Natural killer cell (primary cell): ENCODE measurements at regions not wholly inside any gene's neighbourhood (a gene's known extent, or its start where the extent isn't known, plus 50 kb on each side); places are given as distances from the start of the nearest gene placed in this dataset.

Source experiments
- ATAC-seq, 3 donors: fragments of 150-1000 bp in 2 of 3; fragments of 200-7000 bp in 1 of 3; cut with Tn5 transposase; 1 replicate in 1 of 3; 2 replicates in 2 of 3; pipeline ENCODE4 v1.10.0; 2021; ENCODE audit warnings: mild to moderate bottlenecking in 2 of 3, moderate library complexity in 2 of 3
- DNase-seq, 2 donors: peaks; one replicate each; pipeline versions ENCODE4 v3.0.0 to v3.0.0-alpha.2; 2013 to 2021; ENCODE audit warnings: mixed read lengths in 1 of 2
- H3K27ac ChIP-seq: one replicate; pipeline ENCODE4 v1.5.1; 2013; ENCODE audit warnings: mild to moderate bottlenecking, low read length
- H3K27me3 ChIP-seq: one replicate; pipeline ENCODE4 v1.6.1; 2013; ENCODE audit warnings: low read length; ENCODE audit not compliant: control insufficient read depth, insufficient read depth
- H3K36me3 ChIP-seq: one replicate; pipeline ENCODE4 v1.6.1; 2013; ENCODE audit warnings: low read length; ENCODE audit not compliant: control insufficient read depth, insufficient read depth
- H3K4me1 ChIP-seq: one replicate; pipeline ENCODE4 v1.6.1; 2013; ENCODE audit warnings: low read length; ENCODE audit not compliant: control insufficient read depth, insufficient read depth
- H3K4me3 ChIP-seq: one replicate; pipeline ENCODE4 v1.5.1; 2013; ENCODE audit warnings: low read length
- H3K9me3 ChIP-seq: one replicate; pipeline ENCODE4 v1.6.1; 2013; ENCODE audit warnings: low read length; ENCODE audit not compliant: control insufficient read depth, insufficient read depth
- H3K27ac Mint-ChIP-seq, 2 donors: one replicate each; pipeline ENCODE4 v1.8.0; 2022; ENCODE audit warnings: mild to moderate bottlenecking in 2 of 2, mixed read lengths in 2 of 2, moderate library complexity in 1 of 2
- H3K27me3 Mint-ChIP-seq, 2 donors: one replicate each; pipeline ENCODE4 v1.8.0; 2022; ENCODE audit warnings: low read depth in 2 of 2, mixed read lengths in 2 of 2
- H3K36me3 Mint-ChIP-seq: one replicate; pipeline ENCODE4 v1.8.0; 2022; ENCODE audit warnings: mixed read lengths
- H3K4me1 Mint-ChIP-seq, 2 donors: one replicate each; pipeline ENCODE4 v1.8.0; 2022; ENCODE audit warnings: mixed read lengths in 2 of 2
- H3K4me3 Mint-ChIP-seq: one replicate; pipeline ENCODE4 v1.8.0; 2022; ENCODE audit warnings: mild to moderate bottlenecking, moderate library complexity, mixed read lengths
- H3K9me3 Mint-ChIP-seq, 2 donors: one replicate each; pipeline ENCODE4 v1.8.0; 2022; ENCODE audit warnings: mixed read lengths in 2 of 2
- CTCF ChIP-seq: fragments of 200-600 bp; IDR thresholded peaks from one replicate; pipeline ENCODE4 v1.8.0; 2022; ENCODE audit warnings: antibody characterized with exemption
- WGBS: methylation state at CpG from one replicate; pipeline ENCODE4 v1.1.7; 2013; ENCODE audit warnings: missing lambda C conversion rate; ENCODE audit not compliant: insufficient coverage; 5-methylcytosine and 5-hydroxymethylcytosine counted together
- intact Hi-C: fragments of 100-400 bp; cut with micrococcal nuclease; formaldehyde crosslinking; loops from one replicate; pipeline ENCODE4 v1.14.2; 2022

- 90% methylated on average over 5 of the region's 5 CpGs for WGBS
- intact Hi-C loops: no loop called here
- TF ChIP-seq CTCF: no peak
- no peak overlapping the region for H3K4me3 Mint-ChIP-seq
- no peak for DNase-seq
- no peak for ATAC-seq
- no peak overlapping the region for H3K27ac Mint-ChIP-seq
- H3K27ac ChIP-seq: no peak overlapping the region
- H3K9me3 Mint-ChIP-seq: peaks cover 2 to 5% of the 10 kb centered on the region in 2 donors
- no peaks in the 10 kb centered on the region for H3K4me1 ChIP-seq
- H3K27me3 Mint-ChIP-seq: peaks cover 16 to 24% of the 10 kb centered on the region in 2 donors
- H3K27me3 ChIP-seq: no peaks in the 10 kb centered on the region
- H3K9me3 ChIP-seq: peaks cover 3% of the 10 kb centered on the region
- no peaks in the 10 kb centered on the region for H3K36me3 Mint-ChIP-seq
- H3K4me3 ChIP-seq: no peak overlapping the region
- no peaks in the 10 kb centered on the region for H3K4me1 Mint-ChIP-seq
- H3K36me3 ChIP-seq: no peaks in the 10 kb centered on the region
Measured at GRCh38 chr2:9071032-9071431, 67.5 kb upstream of the MBOAT2 start.

GRCh38 chr2:9069543-9069942 is 66.1 kb upstream of the MBOAT2 start:
- ATAC-seq (no peak), DNase-seq (no peak)
- Histone ChIP-seq H3K36me3 (no peaks in the 10 kb centered on the region), H3K9me3 (peaks cover 3% of the 10 kb centered on the region), H3K27ac (no peak overlapping the region), H3K4me3 (no peak overlapping the region), H3K27me3 (no peaks in the 10 kb centered on the region), H3K4me1 (no peaks in the 10 kb centered on the region)
- H3K4me3 Mint-ChIP-seq: no peak overlapping the region
- TF ChIP-seq CTCF: no peak
- H3K9me3 Mint-ChIP-seq: peaks cover 2 to 5% of the 10 kb centered on the region in 2 donors
- H3K4me1 Mint-ChIP-seq: no peaks in the 10 kb centered on the region
- H3K36me3 Mint-ChIP-seq: no peaks in the 10 kb centered on the region
- WGBS: 80% methylated on average over 2 of the region's 2 CpGs
- H3K27ac Mint-ChIP-seq: no peak overlapping the region
- peaks cover 16 to 27% of the 10 kb centered on the region in 2 donors for H3K27me3 Mint-ChIP-seq
- intact Hi-C loops: no loop called here

- H3K4me3 ChIP-seq: no peak overlapping the region
- ATAC-seq (no peak), DNase-seq (no peak)
- peaks cover 3% of the 10 kb centered on the region for H3K9me3 ChIP-seq
- TF ChIP-seq CTCF: no peak
- H3K27ac Mint-ChIP-seq: no peak overlapping the region
- H3K36me3 ChIP-seq: no peaks in the 10 kb centered on the region
- H3K9me3 Mint-ChIP-seq: peaks cover 2 to 7% of the 10 kb centered on the region in 2 donors
- no peak overlapping the region for H3K4me3 Mint-ChIP-seq
- no peaks in the 10 kb centered on the region for H3K27me3 ChIP-seq
- WGBS: no CpG with 5 or more reads among the region's 1 CpG
- H3K4me1 Mint-ChIP-seq: no peaks in the 10 kb centered on the region
- H3K27ac ChIP-seq: no peak overlapping the region
- H3K36me3 Mint-ChIP-seq: no peaks in the 10 kb centered on the region
- peaks cover 14 to 30% of the 10 kb centered on the region in 2 donors for H3K27me3 Mint-ChIP-seq
- no peaks in the 10 kb centered on the region for H3K4me1 ChIP-seq
- intact Hi-C loops: no loop called here
Measured at GRCh38 chr2:9065901-9066300, 62.4 kb upstream of the MBOAT2 start.

- H3K27ac Mint-ChIP-seq: no peak overlapping the region
- H3K36me3 ChIP-seq: no peaks in the 10 kb centered on the region
- WGBS: 100% methylated on average over 2 of the region's 2 CpGs
- DNase-seq: no peak
- H3K36me3 Mint-ChIP-seq: no peaks in the 10 kb centered on the region
- H3K27ac ChIP-seq: no peak overlapping the region
- H3K4me1 Mint-ChIP-seq: no peaks in the 10 kb centered on the region
- ATAC-seq: no peak
- H3K4me3 Mint-ChIP-seq: no peak overlapping the region
- H3K9me3 ChIP-seq: peaks cover 3% of the 10 kb centered on the region
- H3K4me3 ChIP-seq: no peak overlapping the region
- H3K9me3 Mint-ChIP-seq: peaks cover 0 to 6% of the 10 kb centered on the region in 2 donors
- intact Hi-C loops: no loop called here
- no peaks in the 10 kb centered on the region for H3K27me3 ChIP-seq
- peaks cover 6 to 24% of the 10 kb centered on the region in 2 donors for H3K27me3 Mint-ChIP-seq
- H3K4me1 ChIP-seq: no peaks in the 10 kb centered on the region
- TF ChIP-seq CTCF: no peak
Measured at GRCh38 chr2:9063023-9063606, 59.6 kb upstream of the MBOAT2 start.
